Common myeloid progenitor, CD34-positive (primary cell): ENCODE measurements at regions not wholly inside any gene's neighbourhood (a gene's known extent, or its start where the extent isn't known, plus 50 kb on each side); places are given as distances from the start of the nearest gene placed in this dataset.

Experiments used
- CTCF ChIA-PET: fragments of 350-600 bp; sonication (Branson Sonifier 250); formaldehyde crosslinking; loops from one replicate; lab custom pipeline; 2021; ENCODE audit warnings: antibody characterized with exemption; lab: Charles Lee
- POLR2A ChIA-PET: fragments of 350-600 bp; sonication (Branson Sonifier 250); formaldehyde crosslinking; loops from one replicate; lab custom pipeline; 2021; ENCODE audit warnings: antibody characterized with exemption; lab: Charles Lee
- DNase-seq, 3 donors: peaks; one replicate each; pipeline versions ENCODE4 v3.0.0 to v3.0.0-alpha.2; 2013
- H3K27ac ChIP-seq, 2 experiments: 1 replicate in 1 of 2; 2 replicates in 1 of 2; pipeline ENCODE4 v1.7.0; 2013; ENCODE audit warnings: inconsistent platforms in 2 of 2, low read length in 2 of 2, mild to moderate bottlenecking in 2 of 2, low read depth in 1 of 2, moderate library complexity in 1 of 2; ENCODE audit not compliant: severe bottlenecking in 2 of 2, insufficient read depth in 1 of 2, poor library complexity in 1 of 2
- H3K27me3 ChIP-seq, 5 experiments: replicated peaks in 2 of 5; 1 replicate in 3 of 5; 2 replicates in 2 of 5; pipeline versions ENCODE4 v1.6.1 to v1.7.0; 2013; ENCODE audit warnings: low read length in 4 of 5, mild to moderate bottlenecking in 2 of 5, moderate library complexity in 2 of 5, inconsistent platforms in 1 of 5; ENCODE audit not compliant: insufficient read depth in 5 of 5, control insufficient read depth in 4 of 5
- H3K36me3 ChIP-seq, 4 experiments: 1 replicate in 2 of 4; 2 replicates in 2 of 4; pipeline versions ENCODE4 v1.6.1 to v1.7.0; 2013; ENCODE audit warnings: low read length in 3 of 4, control low read depth in 1 of 4, mild to moderate bottlenecking in 1 of 4; ENCODE audit not compliant: control insufficient read depth in 4 of 4, insufficient read depth in 4 of 4
- H3K4me1 ChIP-seq, 4 experiments: 1 replicate in 3 of 4; 2 replicates in 1 of 4; pipeline versions ENCODE4 v1.6.1 to v1.7.1; 2013; ENCODE audit warnings: low read length in 3 of 4, mild to moderate bottlenecking in 3 of 4, control low read depth in 1 of 4, inconsistent platforms in 1 of 4, moderate library complexity in 1 of 4; ENCODE audit not compliant: control insufficient read depth in 4 of 4, insufficient read depth in 4 of 4; ENCODE audit errors: control extremely low read depth in 1 of 4
- H3K4me3 ChIP-seq, 7 experiments: 1 replicate in 4 of 7; 2 replicates in 3 of 7; pipeline versions ENCODE4 v1.5.1 to v1.7.0; 2013; ENCODE audit warnings: mild to moderate bottlenecking in 7 of 7, low read length in 6 of 7, moderate library complexity in 6 of 7, inconsistent platforms in 2 of 7, low read depth in 2 of 7, control low read depth in 1 of 7; ENCODE audit not compliant: insufficient read depth in 4 of 7, control insufficient read depth in 1 of 7; ENCODE audit errors: extremely low read depth in 1 of 7
- H3K9me3 ChIP-seq, 5 experiments: 1 replicate in 4 of 5; 2 replicates in 1 of 5; pipeline versions ENCODE4 v1.6.1 to v1.7.1; 2013; ENCODE audit warnings: low read length in 4 of 5, mild to moderate bottlenecking in 2 of 5, inconsistent platforms in 1 of 5, low read depth in 1 of 5, moderate library complexity in 1 of 5; ENCODE audit not compliant: control insufficient read depth in 4 of 5, insufficient read depth in 2 of 5; ENCODE audit errors: control extremely low read depth in 1 of 5
- WGBS: methylation state at CpG from one replicate; pipeline ENCODE4 v1.1.5; 2013; ENCODE audit not compliant: insufficient coverage; 5-methylcytosine and 5-hydroxymethylcytosine counted together

GRCh38 chr4:154073107-154073822, 284.4 kb upstream of the SFRP2 start:
- WGBS = 93% methylated on average over 3 of the region's 4 CpGs
- CTCF ChIA-PET = no interaction called here
- H3K4me1 ChIP-seq = no peaks in the 10 kb centered on the region

DNA sequence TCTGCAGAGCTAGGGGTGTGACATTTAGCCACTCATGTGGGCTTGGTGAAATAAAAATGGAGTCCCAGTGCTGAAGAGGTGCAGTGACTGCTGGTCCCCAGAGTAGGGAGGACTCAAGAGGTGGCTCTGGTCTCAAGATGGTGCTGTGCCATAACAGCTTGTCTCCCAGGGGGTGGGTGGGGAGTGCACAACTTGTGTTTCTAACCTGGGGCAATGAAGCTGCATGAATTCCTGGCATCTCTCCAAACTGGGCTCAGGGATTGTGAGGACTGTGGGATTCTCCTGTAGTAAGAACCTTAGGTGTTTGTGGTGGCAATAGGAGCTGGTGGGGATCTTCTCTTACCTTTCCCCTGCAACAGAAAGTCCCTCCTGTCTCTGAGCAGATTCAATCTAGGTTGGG, 278.9 kb upstream of the SFRP2 start:
- ChIA-PET POLR2A (interaction anchor here (0.6 kb wide), 1 partner anchor 19 kb away, joined by 4 read pairs; no protein-coding TSS in a partner anchor), CTCF (no interaction called here)
- Histone ChIP-seq H3K9me3 (peaks cover 5 to 16% (median 7%) of the 10 kb centered on the region in 5 experiments), H3K4me3 (no peak overlapping the region), H3K36me3 (no peaks in the 10 kb centered on the region), H3K27ac (no peak overlapping the region), H3K4me1 (no peaks in the 10 kb centered on the region), H3K27me3 (no peaks in the 10 kb centered on the region)
- DNase-seq = no peak

More at GRCh38 chr4:154073107-154073822, 284.4 kb upstream of the SFRP2 start:
- POLR2A ChIA-PET = no interaction called here
- H3K27ac ChIP-seq = no peak overlapping the region
- H3K36me3 ChIP-seq = no peaks in the 10 kb centered on the region
- DNase-seq = no peak
- no peaks in the 10 kb centered on the region for H3K27me3 ChIP-seq
- no peaks in the 10 kb centered on the region for H3K9me3 ChIP-seq
- H3K4me3 ChIP-seq = no peak overlapping the region

DNA sequence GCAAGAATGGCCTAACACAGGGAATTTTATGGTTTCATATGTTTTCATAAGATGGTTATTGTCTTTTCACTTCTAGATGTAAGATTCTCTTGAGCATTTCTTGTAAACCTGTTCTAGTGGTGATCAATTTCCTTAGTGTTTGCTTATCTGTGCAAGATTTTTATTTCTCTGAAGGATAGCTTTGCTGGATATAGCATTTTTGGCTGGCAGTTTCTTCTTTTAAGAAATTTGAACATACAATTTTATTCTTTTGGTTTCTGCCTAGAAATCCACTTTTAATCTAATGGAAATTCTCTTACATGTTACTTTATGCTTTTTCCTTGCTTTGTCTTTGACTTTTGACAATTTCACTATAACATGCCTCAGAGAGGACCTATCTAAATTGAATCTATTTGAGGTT, 276.5 kb upstream of the SFRP2 start:
- Histone ChIP-seq H3K27ac (no peak overlapping the region), H3K9me3 (peaks cover 5 to 19% (median 7%) of the 10 kb centered on the region in 5 experiments), H3K36me3 (no peaks in the 10 kb centered on the region), H3K27me3 (no peaks in the 10 kb centered on the region), H3K4me1 (no peaks in the 10 kb centered on the region), H3K4me3 (no peak overlapping the region)
- CTCF ChIA-PET = interaction anchor here (1.6 kb wide), 1 partner anchor 10 kb away, joined by 3 read pairs; no protein-coding TSS in a partner anchor
- DNase-seq = no peak
- POLR2A ChIA-PET = no interaction called here

DNA sequence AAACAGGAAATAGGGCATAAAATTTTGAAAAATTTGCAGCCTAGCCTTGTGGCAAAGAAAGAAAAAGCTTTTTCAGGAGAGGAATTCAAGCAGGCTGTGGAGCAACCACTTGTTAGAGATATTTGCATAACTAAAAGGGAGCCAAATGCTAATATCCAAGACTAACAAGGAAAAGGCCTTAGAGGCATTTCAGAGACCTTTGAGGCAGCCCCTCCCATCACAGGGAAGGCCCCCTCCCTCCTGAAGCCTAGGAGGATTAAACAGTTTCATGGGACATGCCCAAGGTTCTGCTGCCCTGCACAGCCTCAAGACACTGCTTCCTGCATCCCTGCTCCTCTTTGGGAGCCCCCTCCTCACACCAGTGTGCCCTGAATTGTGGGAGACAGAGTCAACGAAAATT, 275.4 kb upstream of the SFRP2 start:
- POLR2A ChIA-PET = no interaction called here
- H3K4me1 ChIP-seq = no peaks in the 10 kb centered on the region
- H3K27ac ChIP-seq = no peak overlapping the region
- no peaks in the 10 kb centered on the region for H3K27me3 ChIP-seq
- no CpG with 5 or more reads among the region's 1 CpG for WGBS
- CTCF ChIA-PET = interaction anchor here (1.6 kb wide), 1 partner anchor 11 kb away, joined by 3 read pairs; no protein-coding TSS in a partner anchor
- DNase-seq = no peak
- no peaks in the 10 kb centered on the region for H3K36me3 ChIP-seq
- H3K4me3 ChIP-seq = no peak overlapping the region
- peaks cover 5 to 21% (median 7%) of the 10 kb centered on the region in 5 experiments for H3K9me3 ChIP-seq

DNA sequence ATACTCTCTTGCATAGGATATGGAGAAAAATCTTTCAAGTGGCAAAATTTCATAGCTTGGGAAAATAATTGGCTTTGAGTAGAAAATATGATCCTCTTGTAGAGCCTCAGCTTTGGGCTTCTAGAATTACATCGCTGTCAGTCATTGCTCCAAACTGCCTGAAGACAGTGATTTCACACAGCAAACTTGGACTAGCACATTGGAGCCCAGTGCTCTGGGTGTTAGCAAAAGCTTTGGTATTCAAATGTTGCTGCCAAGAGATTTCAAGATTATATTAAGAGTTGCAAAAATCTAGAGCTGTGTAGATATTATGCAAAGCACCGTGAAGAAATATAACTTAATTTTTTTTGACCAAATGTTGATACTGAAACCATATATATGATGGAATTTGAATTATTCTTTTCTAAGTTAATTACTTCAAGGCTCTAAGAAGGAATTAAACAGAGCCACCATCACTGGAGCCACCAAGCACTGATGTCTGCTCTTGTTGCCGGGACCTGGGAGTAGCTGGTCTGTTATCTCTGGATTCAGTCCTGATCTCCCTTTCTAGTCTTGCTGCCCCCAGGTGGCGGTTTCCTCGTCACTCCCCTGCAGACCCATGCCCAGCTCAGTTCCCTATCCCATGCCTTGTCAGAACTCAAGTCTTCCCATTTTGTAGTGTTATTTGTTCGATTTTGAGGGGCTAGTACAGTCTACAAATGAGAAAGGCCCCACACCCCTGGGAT, 260.7 kb upstream of the SFRP2 start:
- no peaks in the 10 kb centered on the region for H3K36me3 ChIP-seq
- no peaks in the 10 kb centered on the region for H3K27me3 ChIP-seq
- H3K4me3 ChIP-seq = no peak overlapping the region
- H3K9me3 ChIP-seq = peaks cover 0 to 14% (median 0%) of the 10 kb centered on the region in 5 experiments
- 77% methylated on average over 4 of the region's 6 CpGs for WGBS
- no peak for DNase-seq
- ChIA-PET CTCF (no interaction called here), POLR2A (no interaction called here)
- H3K4me1 ChIP-seq = no peaks in the 10 kb centered on the region
- no peak overlapping the region for H3K27ac ChIP-seq

DNA sequence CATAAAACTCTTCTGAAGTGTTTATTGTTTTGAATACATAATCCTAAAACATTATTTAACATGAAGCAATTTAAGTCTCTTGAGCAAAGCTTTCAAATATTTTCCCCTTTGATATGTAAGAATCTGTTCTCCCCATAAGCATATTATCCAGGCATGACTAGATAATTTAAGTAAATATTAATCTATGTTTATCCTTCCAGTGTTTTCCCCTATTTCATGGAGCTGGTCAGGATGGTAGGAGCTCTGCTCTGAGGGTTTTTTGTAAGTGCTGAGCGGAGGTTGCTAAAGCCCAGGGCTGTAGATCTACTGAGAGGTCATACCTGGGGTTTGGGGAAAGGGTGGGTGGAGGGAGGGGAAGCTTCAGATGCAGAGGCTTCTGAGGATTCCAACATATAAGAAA, 258.9 kb upstream of the SFRP2 start:
- no peaks in the 10 kb centered on the region for H3K27me3 ChIP-seq
- ChIA-PET POLR2A (no interaction called here), CTCF (interaction anchor here (1.0 kb wide), 1 partner anchor 262 kb away, joined by 3 read pairs; no protein-coding TSS in a partner anchor)
- H3K27ac ChIP-seq = no peak overlapping the region
- no peaks in the 10 kb centered on the region for H3K4me1 ChIP-seq
- no peak for DNase-seq
- no peaks in the 10 kb centered on the region for H3K36me3 ChIP-seq
- WGBS = 83% methylated on average over 1 of the region's 1 CpG
- H3K9me3 ChIP-seq = peaks cover 0 to 2% (median 0%) of the 10 kb centered on the region in 5 experiments
- no peak overlapping the region for H3K4me3 ChIP-seq
